Calu3 (cell line): ENCODE measurements at regions not wholly inside any gene's neighbourhood (a gene's known extent, or its start where the extent isn't known, plus 50 kb on each side); places are given as distances from the start of the nearest gene placed in this dataset.

Experiments used
- BruUV-seq: library from RNA; stranded (reverse); fragments of 400-500 nt; replicated peaks from 2 replicates; lab custom pipeline; 2021; lab: Mats Ljungman, UMichigan
- CTCF ChIA-PET: fragments of 300-600 bp; sonication (Branson Sonifier 250); formaldehyde crosslinking; loops from one replicate; lab custom pipeline; 2022; ENCODE audit warnings: antibody characterized with exemption; lab: Charles Lee
- DNase-seq: peaks from one replicate; pipeline ENCODE4 v3.0.0; 2022
- H3K27ac Mint-ChIP-seq: one replicate; pipeline ENCODE4 v1.8.0; 2022; ENCODE audit warnings: mixed read lengths; ENCODE audit not compliant: unreplicated experiment
- H3K27me3 Mint-ChIP-seq: one replicate; pipeline ENCODE4 v1.8.0; 2022; ENCODE audit warnings: mixed read lengths; ENCODE audit not compliant: unreplicated experiment
- H3K36me3 Mint-ChIP-seq: one replicate; pipeline ENCODE4 v1.8.0; 2022; ENCODE audit warnings: mild to moderate bottlenecking, moderate library complexity, mixed read lengths; ENCODE audit not compliant: insufficient read depth, unreplicated experiment
- H3K4me1 Mint-ChIP-seq: one replicate; pipeline ENCODE4 v1.8.0; 2022; ENCODE audit warnings: mild to moderate bottlenecking, low read depth, mixed read lengths; ENCODE audit not compliant: unreplicated experiment
- H3K4me3 Mint-ChIP-seq: one replicate; pipeline ENCODE4 v1.8.0; 2022; ENCODE audit warnings: mild to moderate bottlenecking, low read depth, moderate library complexity, mixed read lengths; ENCODE audit not compliant: unreplicated experiment
- H3K9me3 Mint-ChIP-seq: one replicate; pipeline ENCODE4 v1.8.0; 2022; ENCODE audit warnings: low read depth, mixed read lengths; ENCODE audit not compliant: unreplicated experiment
- intact Hi-C: fragments of 100-400 bp; cut with micrococcal nuclease; formaldehyde crosslinking; loops from one replicate; pipeline ENCODE4 v1.10.0; 2022; ENCODE audit not compliant: unreplicated experiment
- TF ChIP-seq, protein P1 (sequence below): fragments of 200-600 bp; IDR thresholded peaks from one replicate; pipeline ENCODE4 v1.8.0; 2022; ENCODE audit warnings: antibody characterized with exemption; ENCODE audit not compliant: unreplicated experiment

DNA sequence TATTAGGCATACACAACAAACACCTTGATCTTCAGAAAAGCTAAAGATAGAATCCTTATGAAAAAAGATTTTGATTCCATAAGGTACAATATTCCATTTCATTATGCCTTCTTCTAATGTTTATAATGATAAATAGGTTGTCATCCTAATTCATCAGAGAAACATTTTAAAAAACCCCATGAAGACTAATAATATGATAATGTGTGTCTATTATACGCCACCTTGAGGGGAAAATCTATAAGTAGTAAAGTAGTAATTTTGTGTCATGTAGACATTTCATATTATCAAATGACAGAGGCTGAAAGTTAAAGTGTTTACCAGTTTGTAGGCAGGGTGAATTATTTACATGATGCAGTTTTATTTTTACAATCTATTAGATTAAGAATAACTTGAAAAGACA is 524.3 kb downstream of the GBE1 start:
- intact Hi-C loops = no loop called here
- no TSS peak for BruUV-seq
- no peaks in the 10 kb centered on the region for H3K36me3 Mint-ChIP-seq
- no peak overlapping the region for H3K4me3 Mint-ChIP-seq
- TF ChIP-seq, protein P1, sequence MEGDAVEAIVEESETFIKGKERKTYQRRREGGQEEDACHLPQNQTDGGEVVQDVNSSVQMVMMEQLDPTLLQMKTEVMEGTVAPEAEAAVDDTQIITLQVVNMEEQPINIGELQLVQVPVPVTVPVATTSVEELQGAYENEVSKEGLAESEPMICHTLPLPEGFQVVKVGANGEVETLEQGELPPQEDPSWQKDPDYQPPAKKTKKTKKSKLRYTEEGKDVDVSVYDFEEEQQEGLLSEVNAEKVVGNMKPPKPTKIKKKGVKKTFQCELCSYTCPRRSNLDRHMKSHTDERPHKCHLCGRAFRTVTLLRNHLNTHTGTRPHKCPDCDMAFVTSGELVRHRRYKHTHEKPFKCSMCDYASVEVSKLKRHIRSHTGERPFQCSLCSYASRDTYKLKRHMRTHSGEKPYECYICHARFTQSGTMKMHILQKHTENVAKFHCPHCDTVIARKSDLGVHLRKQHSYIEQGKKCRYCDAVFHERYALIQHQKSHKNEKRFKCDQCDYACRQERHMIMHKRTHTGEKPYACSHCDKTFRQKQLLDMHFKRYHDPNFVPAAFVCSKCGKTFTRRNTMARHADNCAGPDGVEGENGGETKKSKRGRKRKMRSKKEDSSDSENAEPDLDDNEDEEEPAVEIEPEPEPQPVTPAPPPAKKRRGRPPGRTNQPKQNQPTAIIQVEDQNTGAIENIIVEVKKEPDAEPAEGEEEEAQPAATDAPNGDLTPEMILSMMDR = no peak
- no peaks in the 10 kb centered on the region for H3K9me3 Mint-ChIP-seq
- no peak overlapping the region for H3K27ac Mint-ChIP-seq
- H3K4me1 Mint-ChIP-seq = no peaks in the 10 kb centered on the region
- DNase-seq = no peak
- no peaks in the 10 kb centered on the region for H3K27me3 Mint-ChIP-seq
- CTCF ChIA-PET = no interaction called here

DNA sequence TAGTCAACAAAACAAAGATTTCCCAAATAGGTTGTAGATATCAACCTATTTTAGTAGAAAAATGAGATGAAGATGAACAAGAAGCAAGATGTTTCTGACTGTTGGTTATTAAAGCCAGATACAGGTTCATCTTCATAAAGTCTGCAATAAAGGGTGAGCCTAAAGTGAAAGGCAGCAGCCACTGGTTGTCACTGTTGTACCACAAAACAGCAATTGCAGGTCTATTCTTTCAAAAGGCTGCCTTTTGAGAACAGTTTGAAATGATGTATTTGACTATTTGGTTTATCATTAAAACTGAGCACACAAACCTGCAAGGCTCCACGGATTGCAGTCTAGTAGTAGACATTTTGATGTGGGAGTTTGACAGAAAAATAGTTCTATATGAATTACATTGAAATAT is 543.4 kb downstream of the GBE1 start:
- peak; percentile 41 for DNase-seq
- Mint-ChIP-seq H3K36me3 (no peaks in the 10 kb centered on the region), H3K9me3 (no peaks in the 10 kb centered on the region), H3K4me3 (no peak overlapping the region), H3K4me1 (no peaks in the 10 kb centered on the region), H3K27ac (no peak overlapping the region), H3K27me3 (no peaks in the 10 kb centered on the region)
- TF ChIP-seq, protein P1 = peak; percentile 12
- BruUV-seq = no TSS peak
- CTCF ChIA-PET = no interaction called here
- intact Hi-C loops = loop anchor here (1.0 to 10.0 kb wide), 5 partner anchors 24 to 424 kb away; no protein-coding TSS in a partner anchor

DNA sequence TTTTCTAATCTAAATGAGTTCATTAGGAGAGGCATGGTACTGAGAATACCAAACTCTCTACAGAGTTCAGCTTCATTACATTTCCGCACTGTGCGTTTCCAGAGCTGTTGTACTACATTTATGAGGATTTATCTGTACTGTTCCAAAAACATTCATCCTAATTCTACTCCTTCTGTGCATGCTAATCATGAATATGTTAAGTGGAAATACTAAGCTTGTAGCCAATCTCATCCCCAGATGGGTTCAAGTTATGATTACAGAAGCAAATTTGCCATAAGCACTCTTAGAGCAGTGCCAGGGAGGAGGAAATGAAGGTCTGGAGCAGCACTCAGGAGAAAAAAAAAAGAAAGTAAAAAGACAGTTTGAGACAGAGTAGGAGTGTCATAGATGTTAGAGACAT is 544.3 kb downstream of the GBE1 start:
- Mint-ChIP-seq H3K36me3 (no peaks in the 10 kb centered on the region), H3K4me3 (no peak overlapping the region), H3K9me3 (no peaks in the 10 kb centered on the region), H3K27me3 (no peaks in the 10 kb centered on the region), H3K27ac (no peak overlapping the region), H3K4me1 (no peaks in the 10 kb centered on the region)
- no peak for DNase-seq
- intact Hi-C loops = loop anchor here (5.0 to 10.0 kb wide), 2 partner anchors 248 to 425 kb away; no protein-coding TSS in a partner anchor
- BruUV-seq = no TSS peak
- TF ChIP-seq, protein P1 = no peak
- CTCF ChIA-PET = no interaction called here

DNA sequence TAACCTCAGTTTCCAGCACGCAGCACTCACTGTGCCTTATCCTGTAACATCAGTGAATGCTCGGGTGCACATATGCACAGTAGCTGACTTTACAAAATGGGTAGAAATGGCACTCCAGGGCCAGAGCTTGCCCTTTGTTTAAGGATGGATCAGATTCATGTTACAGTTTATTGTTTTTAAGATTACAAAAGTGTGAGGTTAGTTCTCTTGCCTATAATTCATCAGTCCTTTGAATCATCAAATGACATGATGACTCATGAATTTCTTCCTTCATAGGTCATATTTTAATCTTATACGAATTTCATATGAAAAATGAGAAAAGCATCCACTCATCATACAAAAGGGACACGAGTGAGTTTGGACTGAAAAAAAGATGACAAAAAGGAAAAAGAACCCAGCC is 545.3 kb downstream of the GBE1 start:
- Mint-ChIP-seq H3K27ac (no peak overlapping the region), H3K27me3 (no peaks in the 10 kb centered on the region)
- CTCF ChIA-PET = no interaction called here

More for the DNA sequence above, 545.3 kb downstream of the GBE1 start:
- Mint-ChIP-seq H3K9me3 (no peaks in the 10 kb centered on the region), H3K4me3 (no peak overlapping the region), H3K4me1 (no peaks in the 10 kb centered on the region), H3K36me3 (no peaks in the 10 kb centered on the region)
- intact Hi-C loops = loop anchor here (5.0 to 10.0 kb wide), 2 partner anchors 249 to 426 kb away; no protein-coding TSS in a partner anchor
- BruUV-seq = no TSS peak
- no peak for DNase-seq
- TF ChIP-seq, protein P1 = no peak
